COLO668 (cell line): ENCODE measurements at regions not wholly inside any gene's neighbourhood (a gene's known extent, or its start where the extent isn't known, plus 50 kb on each side); places are given as distances from the start of the nearest gene placed in this dataset.

Source experiments
- DNase-seq: peaks from one replicate; lab custom pipeline; 2025; ENCODE audit not compliant: unreplicated experiment; lab: John Stamatoyannopoulos, UW

- no peak for DNase-seq
Observed at GRCh38 chr20:11328839-11329238, 588.9 kb upstream of the BTBD3 start.

- no peak for DNase-seq
Observed at GRCh38 chr20:11329271-11329670, 588.4 kb upstream of the BTBD3 start.

GRCh38 chr20:11331096-11331495 is 586.6 kb upstream of the BTBD3 start:
- no peak for DNase-seq

- no peak for DNase-seq
Observed at GRCh38 chr20:11332381-11332780, 585.3 kb upstream of the BTBD3 start.

- no peak for DNase-seq
Observed at GRCh38 chr20:11333634-11334033, 584.1 kb upstream of the BTBD3 start.

GRCh38 chr20:11337361-11338130 is 580.1 kb upstream of the BTBD3 start:
- DNase-seq, result no peak

- no peak for DNase-seq
Observed at GRCh38 chr20:11338496-11339306, 579.0 kb upstream of the BTBD3 start.

GRCh38 chr20:11344939-11345338 is 572.8 kb upstream of the BTBD3 start:
- DNase-seq, result no peak

- DNase-seq, result no peak
Observed at GRCh38 chr20:11347738-11348137, 570.0 kb upstream of the BTBD3 start.

- DNase-seq, result no peak
Observed at GRCh38 chr20:11350126-11351005, 567.3 kb upstream of the BTBD3 start.

GRCh38 chr20:11352041-11352440 is 565.7 kb upstream of the BTBD3 start:
- no peak for DNase-seq

GRCh38 chr20:11354846-11355245 is 562.8 kb upstream of the BTBD3 start:
- DNase-seq, result no peak

- no peak for DNase-seq
Observed at GRCh38 chr20:11355345-11355744, 562.3 kb upstream of the BTBD3 start.

- DNase-seq, result no peak
Observed at GRCh38 chr20:11356061-11356460, 561.6 kb upstream of the BTBD3 start.

GRCh38 chr20:11362450-11362849 is 555.2 kb upstream of the BTBD3 start:
- no peak for DNase-seq

GRCh38 chr20:11364736-11365135 is 553.0 kb upstream of the BTBD3 start:
- no peak for DNase-seq

- no peak for DNase-seq
Observed at GRCh38 chr20:11366660-11367059, 551.0 kb upstream of the BTBD3 start.

GRCh38 chr20:11368499-11368898 is 549.2 kb upstream of the BTBD3 start:
- no peak for DNase-seq

GRCh38 chr20:11368965-11369711 is 548.6 kb upstream of the BTBD3 start:
- DNase-seq, result no peak

- DNase-seq, result no peak
Observed at GRCh38 chr20:11371831-11372230, 545.9 kb upstream of the BTBD3 start.
